ENCODE measurements at regions not wholly inside any gene's neighbourhood (a gene's known extent, or its start where the extent isn't known, plus 50 kb on each side); places are given as distances from the start of the nearest gene placed in this dataset.

DNA sequence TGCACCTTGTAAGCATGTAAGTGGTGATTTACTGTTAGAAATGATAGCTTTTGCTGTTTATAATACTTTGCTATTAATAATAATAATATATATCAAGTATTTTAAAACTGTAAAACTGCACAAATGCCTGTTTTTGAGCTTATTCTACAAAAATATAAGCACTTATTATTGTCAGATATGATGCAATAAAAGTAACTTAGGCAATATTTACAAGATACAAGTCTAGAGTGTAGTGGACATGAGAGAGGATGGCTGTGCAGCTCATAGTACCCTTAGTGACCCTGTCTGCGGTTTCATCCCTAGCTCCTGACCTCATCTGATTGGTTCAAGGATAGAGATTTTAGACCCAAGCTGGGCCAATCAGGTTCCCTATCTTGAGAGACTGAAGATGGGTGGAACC lies 178.4 kb downstream of the MTX2 start:
- intact Hi-C loops (cut with DNase I; ENCODE audit: low total_unique reads): no loop called here
- Histone ChIP-seq H3K4me1 (no peaks in the 10 kb centered on the region), H3K27ac (no peak overlapping the region), H3K9me3 (no peaks in the 10 kb centered on the region), H3K36me3 (no peaks in the 10 kb centered on the region), H3K27me3 (no peaks in the 10 kb centered on the region), H3K4me3 (no peak overlapping the region)
- in situ Hi-C loops (cut with MboI; ENCODE audit: low sequenced_read_pairs in 4 of 4): no loop called here
- ATAC-seq (no peak), DNase-seq (no peak)
- no peak for TF ChIP-seq POLR2A (IDR thresholded peaks at IDR 0.05)
- TF ChIP-seq, protein P1, sequence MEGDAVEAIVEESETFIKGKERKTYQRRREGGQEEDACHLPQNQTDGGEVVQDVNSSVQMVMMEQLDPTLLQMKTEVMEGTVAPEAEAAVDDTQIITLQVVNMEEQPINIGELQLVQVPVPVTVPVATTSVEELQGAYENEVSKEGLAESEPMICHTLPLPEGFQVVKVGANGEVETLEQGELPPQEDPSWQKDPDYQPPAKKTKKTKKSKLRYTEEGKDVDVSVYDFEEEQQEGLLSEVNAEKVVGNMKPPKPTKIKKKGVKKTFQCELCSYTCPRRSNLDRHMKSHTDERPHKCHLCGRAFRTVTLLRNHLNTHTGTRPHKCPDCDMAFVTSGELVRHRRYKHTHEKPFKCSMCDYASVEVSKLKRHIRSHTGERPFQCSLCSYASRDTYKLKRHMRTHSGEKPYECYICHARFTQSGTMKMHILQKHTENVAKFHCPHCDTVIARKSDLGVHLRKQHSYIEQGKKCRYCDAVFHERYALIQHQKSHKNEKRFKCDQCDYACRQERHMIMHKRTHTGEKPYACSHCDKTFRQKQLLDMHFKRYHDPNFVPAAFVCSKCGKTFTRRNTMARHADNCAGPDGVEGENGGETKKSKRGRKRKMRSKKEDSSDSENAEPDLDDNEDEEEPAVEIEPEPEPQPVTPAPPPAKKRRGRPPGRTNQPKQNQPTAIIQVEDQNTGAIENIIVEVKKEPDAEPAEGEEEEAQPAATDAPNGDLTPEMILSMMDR (IDR thresholded peaks at IDR 0.05 in 4 of 5, conservative IDR thresholded peaks at IDR 0.05 in 1 of 5): no peak

DNA sequence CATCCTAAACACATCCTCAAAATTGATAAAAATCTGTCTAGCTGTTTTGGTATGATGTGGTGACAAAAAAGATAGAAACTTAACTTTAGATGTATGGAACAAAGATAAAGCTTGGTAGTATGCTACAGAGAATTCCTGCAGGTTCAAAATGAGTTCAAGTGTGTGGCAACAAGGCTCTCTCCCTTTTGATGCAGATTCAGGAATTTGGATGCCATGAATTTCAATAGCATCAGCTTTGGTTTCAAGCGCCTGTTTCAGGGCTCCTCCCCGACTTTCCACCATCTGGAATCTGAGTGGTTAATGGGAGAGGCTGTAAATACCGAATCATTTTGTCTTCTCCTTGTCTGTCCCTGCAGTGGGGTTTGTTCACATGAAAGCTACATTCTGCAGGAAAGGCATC lies 180.6 kb downstream of the MTX2 start:
- no peaks in the 10 kb centered on the region for H3K27me3 ChIP-seq

DNA sequence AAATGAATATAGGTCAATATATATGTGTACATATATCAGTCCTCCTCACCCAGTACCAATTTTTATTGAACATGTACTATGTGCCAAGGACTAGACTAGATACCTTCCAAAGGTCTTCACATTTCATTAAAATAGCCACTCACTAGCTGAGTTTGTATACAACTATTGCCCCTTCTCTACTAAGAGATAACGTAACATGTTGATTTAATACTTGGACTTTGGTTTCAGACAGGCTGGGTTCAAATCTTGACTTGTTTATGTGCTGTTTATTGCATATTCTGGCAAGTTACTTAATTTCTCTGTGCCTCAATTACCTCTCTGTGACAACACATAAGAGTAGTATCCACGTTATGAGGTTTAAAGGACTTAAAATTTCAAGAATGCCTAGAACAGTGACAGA lies 184.5 kb downstream of the MTX2 start:
- TF ChIP-seq, protein P1 (IDR thresholded peaks at IDR 0.05 in 4 of 5, conservative IDR thresholded peaks at IDR 0.05 in 1 of 5): no peak
- TF ChIP-seq POLR2A (IDR thresholded peaks at IDR 0.05): no peak
- Histone ChIP-seq H3K4me3 (no peak overlapping the region), H3K27ac (no peak overlapping the region), H3K36me3 (no peaks in the 10 kb centered on the region), H3K27me3 (no peaks in the 10 kb centered on the region), H3K4me1 (peaks cover 0 to 5% of the 10 kb centered on the region in 2 donors), H3K9me3 (no peaks in the 10 kb centered on the region)
- DNase-seq: no peak
- no peak for ATAC-seq
- in situ Hi-C loops (cut with MboI; ENCODE audit: low sequenced_read_pairs in 4 of 4): loop anchor here in 3 of 4 donors (5.0 to 25.0 kb wide), 5 partner anchors 101 to 326 kb away; partner anchors contain the start of gene HOXD8 (in 1 of the 3)
- intact Hi-C loops (cut with DNase I; ENCODE audit: low total_unique reads): loop anchor here (2.0 to 10.0 kb wide), 2 partner anchors 101 to 189 kb away; partner anchors contain the start of gene MTX2

More for the DNA sequence above, 180.6 kb downstream of the MTX2 start:
- H3K9me3 ChIP-seq: no peaks in the 10 kb centered on the region
- DNase-seq: no peak
- intact Hi-C loops (cut with DNase I; ENCODE audit: low total_unique reads): loop anchor here (10.0 kb wide), 1 partner anchor 185 kb away; the partner anchor contains the start of gene MTX2
- no peak for TF ChIP-seq POLR2A (IDR thresholded peaks at IDR 0.05)
- TF ChIP-seq, protein P1 (IDR thresholded peaks at IDR 0.05 in 4 of 5, conservative IDR thresholded peaks at IDR 0.05 in 1 of 5): no peak
- H3K27ac ChIP-seq: no peak overlapping the region
- no peak for ATAC-seq
- no peaks in the 10 kb centered on the region for H3K36me3 ChIP-seq
- in situ Hi-C loops (cut with MboI; ENCODE audit: low sequenced_read_pairs in 4 of 4): loop anchor here in 3 of 4 donors (5.0 to 25.0 kb wide), 5 partner anchors 105 to 323 kb away; partner anchors contain the start of gene HOXD8 (in 1 of the 3)
- H3K4me1 ChIP-seq: no peaks in the 10 kb centered on the region
- H3K4me3 ChIP-seq: no peak overlapping the region

DNA sequence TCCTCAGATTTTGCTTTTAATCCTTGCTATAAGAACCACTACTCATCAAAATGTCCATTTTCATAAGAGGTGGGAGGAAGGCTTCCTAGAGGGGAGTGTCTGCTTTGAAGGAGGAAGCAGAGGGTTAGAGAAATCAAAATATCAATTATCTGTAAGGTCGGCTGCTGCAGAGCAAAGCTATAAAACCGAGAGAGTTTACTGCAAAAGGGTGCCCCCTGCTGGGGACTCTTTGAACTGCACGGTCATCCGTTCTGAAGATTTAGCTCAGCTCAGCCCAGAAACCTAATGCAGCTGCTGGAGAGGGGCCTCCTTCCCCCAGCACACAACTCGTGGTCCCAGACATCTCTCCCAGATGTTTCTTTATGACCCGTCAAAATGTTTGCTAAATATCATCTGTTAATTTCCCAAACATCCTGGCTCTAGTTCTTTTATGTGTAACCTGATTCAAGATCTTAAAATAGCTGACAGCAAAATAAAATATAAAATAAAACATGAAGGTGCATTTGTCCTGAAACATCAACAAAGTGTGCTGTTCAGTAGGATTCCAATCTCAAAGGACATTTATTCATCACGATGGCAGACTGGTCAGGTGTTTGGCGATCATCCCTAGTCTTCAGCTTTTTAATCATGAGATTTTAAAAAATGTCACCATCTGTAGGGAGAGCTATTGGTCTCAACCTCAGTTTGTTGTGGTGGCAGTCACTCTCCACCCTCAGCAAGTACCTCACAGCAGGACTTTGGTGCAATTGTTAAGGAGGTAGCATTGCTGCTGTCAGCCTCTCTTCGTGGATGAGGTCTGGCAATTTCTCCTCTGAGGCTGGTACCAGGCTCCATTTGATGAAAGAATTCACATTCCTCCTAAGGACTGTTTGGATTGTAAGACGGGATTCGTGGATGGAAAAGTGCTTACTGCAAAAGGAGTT lies 185.9 kb downstream of the MTX2 start:
- Histone ChIP-seq H3K27ac (peak overlapping the region; percentile 24 to 59 (median 45)), H3K4me3 (no peak overlapping the region), H3K4me1 (peaks cover 0 to 5% of the 10 kb centered on the region in 2 donors), H3K36me3 (no peaks in the 10 kb centered on the region), H3K27me3 (no peaks in the 10 kb centered on the region), H3K9me3 (no peaks in the 10 kb centered on the region)
- in situ Hi-C loops (cut with MboI; ENCODE audit: low sequenced_read_pairs in 4 of 4): loop anchor here (5.0 to 25.0 kb wide), 5 partner anchors 100 to 328 kb away; partner anchors contain the start of gene HOXD8 (in 3 of the 4)
- DNase-seq (peak; percentile 42 to 59), ATAC-seq (peak; percentile 10 to 72)
- intact Hi-C loops (cut with DNase I; ENCODE audit: low total_unique reads): loop anchor here (1.0 to 10.0 kb wide), 5 partner anchors 100 to 328 kb away; partner anchors contain the start of gene MTX2
- TF ChIP-seq, protein P1 (IDR thresholded peaks at IDR 0.05 in 4 of 5, conservative IDR thresholded peaks at IDR 0.05 in 1 of 5): peak; percentile 66 to 95 (median 82)
- no peak for TF ChIP-seq POLR2A (IDR thresholded peaks at IDR 0.05)
